HG02798 (cell line): ENCODE measurements at regions not wholly inside any gene's neighbourhood (a gene's known extent, or its start where the extent isn't known, plus 50 kb on each side); places are given as distances from the start of the nearest gene placed in this dataset.
"Not testable (repeated sequence)": the region's sequence is repeated elsewhere in the genome, so short reads cannot be mapped to it uniquely, and the experiment has no call there.

Experiments used
- ATAC-seq: cut with Tn5 transposase; IDR thresholded peaks from one replicate; pipeline ENCODE4 v1.9.1; 2021; ENCODE audit warnings: mild to moderate bottlenecking; ENCODE audit not compliant: unreplicated experiment, poor library complexity

GRCh38 chr4:129248621-129249020, 152.7 kb downstream of the C4orf33 start:
- no peak for ATAC-seq

DNA sequence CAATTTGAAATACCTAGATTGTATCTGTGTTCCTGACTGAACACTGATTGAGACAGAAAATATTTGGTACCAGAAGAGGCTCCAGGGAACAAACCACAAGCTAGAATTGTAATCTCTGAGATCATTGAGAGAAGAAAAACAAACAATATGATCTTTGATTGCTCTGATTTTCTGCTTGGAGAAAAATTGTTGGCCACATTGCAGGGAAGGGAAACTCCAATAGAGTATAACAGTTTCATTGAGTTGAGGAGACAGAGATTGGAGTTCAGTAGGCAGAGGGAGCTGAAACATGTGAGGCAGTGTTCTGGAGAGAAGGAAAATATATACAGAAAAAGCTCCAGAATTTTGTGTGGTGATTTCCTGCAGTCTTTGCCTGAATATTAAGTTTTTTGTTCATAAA, 158.2 kb downstream of the C4orf33 start:
- no peak for ATAC-seq

GRCh38 chr4:129254526-129254925, 158.6 kb downstream of the C4orf33 start:
- no peak for ATAC-seq

- ATAC-seq, result no peak
Measured at GRCh38 chr4:129261584-129261983, 165.6 kb downstream of the C4orf33 start.

GRCh38 chr4:129264008-129264657, 168.2 kb downstream of the C4orf33 start:
- peak; percentile 97 for ATAC-seq

GRCh38 chr4:129278868-129279267, 182.9 kb downstream of the C4orf33 start:
- no peak for ATAC-seq

GRCh38 chr4:129282293-129282692, 186.3 kb downstream of the C4orf33 start:
- ATAC-seq, result no peak

DNA sequence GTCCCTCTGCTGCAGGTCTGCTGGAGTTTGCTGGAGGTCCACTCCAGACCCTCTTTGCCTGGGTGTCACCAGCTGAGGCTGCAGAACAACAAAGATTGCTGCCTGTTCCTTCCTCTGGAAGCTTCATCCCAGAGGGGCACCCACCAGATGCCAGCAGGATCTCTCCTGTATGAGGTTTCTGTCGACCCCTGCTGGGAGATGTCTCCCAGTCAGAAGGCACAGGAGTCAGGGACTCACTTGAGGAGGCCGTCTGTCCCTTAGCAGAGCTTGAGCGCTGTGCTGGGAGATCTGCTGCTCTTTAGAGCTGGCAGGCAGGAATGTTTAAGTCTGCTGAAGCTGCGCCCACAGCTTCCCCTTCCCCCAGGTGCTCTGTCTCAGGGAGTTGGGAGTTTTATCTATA, 196.2 kb downstream of the C4orf33 start:
- ATAC-seq, result not testable (repeated sequence)

DNA sequence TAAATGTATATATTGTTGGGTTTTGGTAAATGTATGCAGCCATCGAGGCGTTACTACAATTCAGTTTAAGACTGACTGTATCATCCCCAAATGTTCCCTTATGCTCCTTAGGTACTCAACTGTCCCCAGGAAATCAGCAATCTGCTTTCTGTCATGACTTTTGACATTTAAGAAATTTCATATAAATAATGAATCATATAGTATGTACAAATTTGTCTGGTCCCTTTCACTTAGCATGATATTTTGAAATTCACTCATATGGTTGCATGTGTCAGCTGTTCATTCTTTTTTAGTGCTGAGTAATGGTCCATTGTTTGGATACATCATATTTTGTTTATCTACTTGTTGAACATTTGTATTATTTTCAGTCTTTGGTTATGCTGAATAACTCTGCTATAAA, 218.8 kb downstream of the C4orf33 start:
- no peak for ATAC-seq

DNA sequence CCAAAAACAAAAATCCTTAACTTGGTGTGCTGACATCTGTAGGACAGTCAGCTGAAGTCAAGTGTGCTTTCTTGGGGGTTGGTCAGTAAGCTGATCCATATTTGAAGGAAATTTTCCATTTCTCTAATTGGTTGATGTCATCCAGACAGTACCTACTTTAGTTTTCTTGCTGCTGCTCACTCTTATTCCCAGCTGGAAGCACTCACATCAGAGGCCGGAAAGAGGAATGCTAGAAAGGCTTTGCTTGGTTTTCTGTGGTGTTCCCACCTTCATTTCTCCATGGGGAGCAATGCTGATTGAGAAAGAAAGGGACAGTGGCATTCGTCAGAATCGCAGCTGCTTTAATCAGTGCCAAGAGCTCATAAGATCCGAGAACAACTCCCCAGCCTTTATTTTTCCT, 227.0 kb downstream of the C4orf33 start:
- ATAC-seq, result no peak

- ATAC-seq, result no peak
Measured at GRCh38 chr4:129323658-129324057, 227.7 kb downstream of the C4orf33 start.

- ATAC-seq, result no peak
Measured at GRCh38 chr4:129326571-129327460, 230.9 kb downstream of the C4orf33 start.

GRCh38 chr4:129327637-129328036, 231.7 kb downstream of the C4orf33 start:
- no peak for ATAC-seq

DNA sequence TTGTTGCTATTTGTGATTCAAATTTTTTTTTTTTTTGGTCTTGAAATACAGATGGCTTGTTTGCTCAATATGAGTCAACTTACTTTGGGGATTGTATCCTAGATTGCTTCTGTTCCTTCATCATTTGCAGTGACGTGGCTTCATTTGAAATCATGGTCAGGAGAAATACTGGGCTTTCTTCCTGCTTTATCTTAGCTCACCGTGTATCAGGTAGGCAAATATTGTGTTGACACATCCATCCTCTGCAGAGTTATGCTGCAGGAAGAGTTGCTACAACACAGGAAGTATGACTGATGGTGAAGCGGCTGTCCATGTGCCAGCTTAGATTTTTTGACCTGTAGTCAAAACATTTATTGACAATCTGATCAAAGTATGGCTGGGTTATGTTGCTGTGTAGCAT, 232.2 kb downstream of the C4orf33 start:
- ATAC-seq, result no peak

DNA sequence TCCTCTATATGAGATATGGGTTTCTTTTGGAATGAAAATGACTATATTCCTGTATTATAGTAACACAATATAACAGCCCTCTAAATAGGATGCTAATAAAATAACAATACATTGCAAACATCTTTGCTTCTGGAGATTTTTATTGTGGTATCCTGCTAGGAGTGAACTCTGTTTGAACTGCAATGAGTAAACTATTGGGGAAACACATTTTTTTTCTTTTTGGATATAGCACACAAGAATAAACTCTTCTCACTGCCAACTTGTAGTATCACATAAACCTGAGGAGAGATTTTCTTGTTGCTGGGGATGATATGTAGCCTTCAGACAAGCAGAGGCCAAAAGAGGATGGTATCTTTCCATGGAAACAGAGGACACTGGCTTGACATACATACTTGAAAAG, 238.2 kb downstream of the C4orf33 start:
- no peak for ATAC-seq

DNA sequence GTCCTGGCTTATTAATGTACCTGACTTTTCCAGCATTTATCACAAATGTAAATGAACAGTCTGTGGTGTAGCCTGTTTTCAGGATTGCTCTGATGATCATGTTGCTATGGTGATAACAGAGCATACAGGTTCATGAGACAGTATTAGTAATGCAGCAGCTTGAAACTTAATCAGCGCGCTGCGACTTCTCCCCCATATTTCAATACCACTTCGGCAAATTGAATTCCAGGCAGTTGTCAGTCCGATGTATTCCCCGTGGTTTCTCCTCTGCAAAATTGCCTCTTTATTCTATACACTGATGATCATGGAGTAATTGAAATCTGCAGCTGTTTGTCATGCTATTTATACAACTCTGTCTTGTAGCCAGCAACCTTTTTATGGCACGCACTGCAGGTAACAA, 239.3 kb downstream of the C4orf33 start:
- ATAC-seq, result no peak

GRCh38 chr4:129335818-129336217, 239.9 kb downstream of the C4orf33 start:
- no peak for ATAC-seq

- ATAC-seq, result no peak
Measured at GRCh38 chr4:129336457-129337227, 240.7 kb downstream of the C4orf33 start.

- no peak for ATAC-seq
Measured at GRCh38 chr4:129337228-129337620, 241.3 kb downstream of the C4orf33 start.

GRCh38 chr4:129342819-129343408, 247.0 kb downstream of the C4orf33 start:
- no peak for ATAC-seq

- ATAC-seq, result no peak
Measured at GRCh38 chr4:129344058-129344457, 248.1 kb downstream of the C4orf33 start.
